HG02610 (cell line): ENCODE measurements at regions not wholly inside any gene's neighbourhood (a gene's known extent, or its start where the extent isn't known, plus 50 kb on each side); places are given as distances from the start of the nearest gene placed in this dataset.
"Not testable (repeated sequence)": the region's sequence is repeated elsewhere in the genome, so short reads cannot be mapped to it uniquely, and the experiment has no call there.

Experiments
- ATAC-seq: cut with Tn5 transposase; IDR thresholded peaks from one replicate; pipeline ENCODE4 v1.9.1; 2021; ENCODE audit warnings: mild to moderate bottlenecking, moderate library complexity; ENCODE audit not compliant: unreplicated experiment

GRCh38 chr3:181610083-181610972, 101.4 kb upstream of the SOX2 start:
- no peak for ATAC-seq

GRCh38 chr3:181609030-181609767, 102.5 kb upstream of the SOX2 start:
- ATAC-seq: no peak

GRCh38 chr3:181604267-181604666, 107.5 kb upstream of the SOX2 start:
- ATAC-seq: no peak

GRCh38 chr3:181596126-181596525, 115.6 kb upstream of the SOX2 start:
- no peak for ATAC-seq

- not testable (repeated sequence) for ATAC-seq
These were observed 120.8 kb upstream of the SOX2 start for GRCh38 chr3:181590939-181591338.

- no peak for ATAC-seq
These were observed 129.1 kb upstream of the SOX2 start for GRCh38 chr3:181582619-181583018.

GRCh38 chr3:181581656-181582055, 130.1 kb upstream of the SOX2 start:
- ATAC-seq: no peak

GRCh38 chr3:181578743-181579142, 133.0 kb upstream of the SOX2 start:
- ATAC-seq: no peak

GRCh38 chr3:181572432-181572831, 139.3 kb upstream of the SOX2 start:
- ATAC-seq: no peak

- no peak for ATAC-seq
These were observed 141.3 kb upstream of the SOX2 start for GRCh38 chr3:181570472-181570871.

GRCh38 chr3:181569356-181569940, 142.3 kb upstream of the SOX2 start:
- no peak for ATAC-seq

- ATAC-seq: no peak
These were observed 143.0 kb upstream of the SOX2 start for GRCh38 chr3:181568693-181569092.

GRCh38 chr3:181568248-181568647, 143.5 kb upstream of the SOX2 start:
- no peak for ATAC-seq

- ATAC-seq: no peak
These were observed 144.2 kb upstream of the SOX2 start for GRCh38 chr3:181567311-181568075.

- no peak for ATAC-seq
These were observed 146.3 kb upstream of the SOX2 start for GRCh38 chr3:181565416-181565815.

- ATAC-seq: no peak
These were observed 147.5 kb upstream of the SOX2 start for GRCh38 chr3:181564222-181564621.

GRCh38 chr3:181561139-181562031, 150.3 kb upstream of the SOX2 start:
- ATAC-seq: no peak

- ATAC-seq: no peak
These were observed 152.9 kb upstream of the SOX2 start for GRCh38 chr3:181558870-181559269.

- ATAC-seq: no peak
These were observed 156.0 kb upstream of the SOX2 start for GRCh38 chr3:181555681-181556080.

GRCh38 chr3:181554233-181554765, 157.4 kb upstream of the SOX2 start:
- ATAC-seq: no peak
